HL-60 (cell line): ENCODE measurements at regions not wholly inside any gene's neighbourhood (a gene's known extent, or its start where the extent isn't known, plus 50 kb on each side); places are given as distances from the start of the nearest gene placed in this dataset.

Experiments
- DNase-seq, 2 experiments: peaks; one replicate each; pipeline ENCODE4 v3.0.0-alpha.2; 2010 to 2020; ENCODE audit warnings: low read depth in 1 of 2, low spot score in 1 of 2
- H3K27ac ChIP-seq: fragments of 250-450 bp; sonication (Bioruptor Pico); replicated peaks from 2 replicates; pipeline ENCODE4 v1.5.1; 2020; ENCODE audit warnings: mild to moderate bottlenecking, moderate library complexity
- H3K27me3 ChIP-seq: fragments of 250-450 bp; sonication (Bioruptor Pico); 2 replicates; pipeline ENCODE4 v1.5.1; 2021; ENCODE audit warnings: mild to moderate bottlenecking, moderate library complexity; ENCODE audit not compliant: insufficient read depth, poor library complexity, severe bottlenecking
- H3K4me3 ChIP-seq: replicated peaks from 2 replicates; pipeline ENCODE4 v1.5.1; 2011; ENCODE audit warnings: mild to moderate bottlenecking, control low read depth, low read length; ENCODE audit not compliant: insufficient read depth
- CTCF ChIP-seq: IDR thresholded peaks from one replicate; pipeline ENCODE4 v1.5.1; 2011; ENCODE audit warnings: low read length, control low read depth, inconsistent platforms; ENCODE audit not compliant: insufficient read depth
- GABPA ChIP-seq: IDR thresholded peaks from 2 replicates; pipeline ENCODE4 v1.6.1; 2012; ENCODE audit warnings: low read depth
- POLR2AphosphoS5 ChIP-seq: IDR thresholded peaks from 2 replicates; pipeline ENCODE4 v1.6.1; 2012; ENCODE audit warnings: low read depth
- REST ChIP-seq: IDR thresholded peaks from 2 replicates; pipeline ENCODE4 v1.6.1; 2012; ENCODE audit warnings: low read depth; ENCODE audit not compliant: insufficient replicate concordance
- SPI1 ChIP-seq: IDR thresholded peaks from 2 replicates; pipeline ENCODE4 v1.6.1; 2012; ENCODE audit warnings: low read depth, mild to moderate bottlenecking, borderline replicate concordance

GRCh38 chr1:71191520-71191919 is 110.7 kb upstream of the ZRANB2 start:
- no peak overlapping the region for H3K4me3 ChIP-seq

GRCh38 chr1:71190843-71191242 is 110.0 kb upstream of the ZRANB2 start:
- Histone ChIP-seq H3K27ac (no peak overlapping the region), H3K27me3 (no peaks in the 10 kb centered on the region), H3K4me3 (no peak overlapping the region)
- peak; percentile 9; the same call in 1 of the 2 replicates for TF ChIP-seq SPI1
- TF ChIP-seq GABPA = no peak
- no peak for DNase-seq

More at GRCh38 chr1:71191520-71191919, 110.7 kb upstream of the ZRANB2 start:
- Histone ChIP-seq H3K27ac (no peak overlapping the region), H3K27me3 (no peaks in the 10 kb centered on the region)
- TF ChIP-seq REST = no peak
- peak; percentile 7; the same call in 1 of the 2 replicates for TF ChIP-seq SPI1
- no peak for TF ChIP-seq CTCF
- no peak for TF ChIP-seq POLR2AphosphoS5
- no peak for TF ChIP-seq GABPA
- no peak for DNase-seq

GRCh38 chr1:71184410-71184809 is 103.6 kb upstream of the ZRANB2 start:
- Histone ChIP-seq H3K4me3 (no peak overlapping the region), H3K27ac (no peak overlapping the region), H3K27me3 (no peaks in the 10 kb centered on the region)
- DNase-seq = no peak
- TF ChIP-seq REST = no peak

GRCh38 chr1:71179997-71180396 is 99.2 kb upstream of the ZRANB2 start:
- Histone ChIP-seq H3K27me3 (no peaks in the 10 kb centered on the region), H3K27ac (no peak overlapping the region), H3K4me3 (no peak overlapping the region)
- TF ChIP-seq REST (no peak), GABPA (no peak), CTCF (no peak)
- no peak for DNase-seq
